AG09309 (cell line): ENCODE measurements at regions not wholly inside any gene's neighbourhood (a gene's known extent, or its start where the extent isn't known, plus 50 kb on each side); places are given as distances from the start of the nearest gene placed in this dataset.
"Not testable (repeated sequence)": the region's sequence is repeated elsewhere in the genome, so short reads cannot be mapped to it uniquely, and the experiment has no call there.

Source experiments
- DNase-seq: peaks from one replicate; pipeline ENCODE4 v3.0.0-alpha.2; 2010; ENCODE audit warnings: low read depth
- H3K4me3 ChIP-seq: 2 replicates; pipeline ENCODE4 v1.5.1; 2011; ENCODE audit warnings: mild to moderate bottlenecking, low read depth, low read length, moderate library complexity; ENCODE audit not compliant: control insufficient read depth
- TF ChIP-seq, protein P1 (sequence below): IDR thresholded peaks from 2 replicates; pipeline ENCODE4 v1.5.1; 2011; ENCODE audit warnings: mild to moderate bottlenecking, low read depth, low read length, inconsistent platforms; ENCODE audit not compliant: insufficient read depth, control insufficient read depth; ENCODE audit errors: missing control alignments

DNA sequence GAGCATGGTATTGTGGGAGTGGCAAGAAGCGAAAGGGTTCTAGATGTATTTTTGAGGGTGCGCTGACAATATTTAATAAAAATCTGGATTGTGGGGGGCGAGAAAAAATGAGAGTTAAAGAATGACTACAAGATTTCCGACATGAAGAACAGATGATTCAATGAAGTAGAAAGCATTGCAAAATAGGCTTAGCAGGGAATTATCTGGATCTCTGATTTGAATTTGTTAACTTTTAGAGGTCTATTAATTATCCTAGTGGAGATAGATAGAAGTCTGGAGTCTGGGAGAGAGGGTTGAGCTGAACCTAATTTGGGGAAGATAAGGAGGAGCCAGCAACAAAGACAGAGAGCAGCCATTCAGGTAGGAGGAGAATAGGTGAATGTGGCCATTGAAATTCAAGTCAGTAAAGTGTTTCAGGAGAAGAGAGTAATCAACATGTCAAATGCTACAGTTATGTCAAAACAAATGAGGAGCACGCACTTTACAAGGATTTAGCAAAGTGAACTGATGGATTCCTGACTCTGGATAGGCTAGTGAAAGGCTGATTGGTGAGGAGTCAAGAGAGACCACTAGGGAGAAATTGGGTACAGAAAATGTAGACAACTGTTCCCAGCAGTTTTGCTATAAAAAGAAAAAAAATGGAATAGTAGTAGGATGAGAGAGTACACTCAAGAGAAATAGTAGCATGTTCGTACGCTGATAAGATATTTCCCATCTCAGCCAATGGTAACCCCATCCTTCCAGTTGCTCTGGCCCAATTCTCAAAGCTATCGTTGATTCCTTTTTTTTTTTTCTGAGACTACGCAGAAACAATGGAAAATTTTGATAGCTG lies 393.2 kb upstream of the CXADR start:
- DNase-seq, result no peak
- TF ChIP-seq, protein P1, sequence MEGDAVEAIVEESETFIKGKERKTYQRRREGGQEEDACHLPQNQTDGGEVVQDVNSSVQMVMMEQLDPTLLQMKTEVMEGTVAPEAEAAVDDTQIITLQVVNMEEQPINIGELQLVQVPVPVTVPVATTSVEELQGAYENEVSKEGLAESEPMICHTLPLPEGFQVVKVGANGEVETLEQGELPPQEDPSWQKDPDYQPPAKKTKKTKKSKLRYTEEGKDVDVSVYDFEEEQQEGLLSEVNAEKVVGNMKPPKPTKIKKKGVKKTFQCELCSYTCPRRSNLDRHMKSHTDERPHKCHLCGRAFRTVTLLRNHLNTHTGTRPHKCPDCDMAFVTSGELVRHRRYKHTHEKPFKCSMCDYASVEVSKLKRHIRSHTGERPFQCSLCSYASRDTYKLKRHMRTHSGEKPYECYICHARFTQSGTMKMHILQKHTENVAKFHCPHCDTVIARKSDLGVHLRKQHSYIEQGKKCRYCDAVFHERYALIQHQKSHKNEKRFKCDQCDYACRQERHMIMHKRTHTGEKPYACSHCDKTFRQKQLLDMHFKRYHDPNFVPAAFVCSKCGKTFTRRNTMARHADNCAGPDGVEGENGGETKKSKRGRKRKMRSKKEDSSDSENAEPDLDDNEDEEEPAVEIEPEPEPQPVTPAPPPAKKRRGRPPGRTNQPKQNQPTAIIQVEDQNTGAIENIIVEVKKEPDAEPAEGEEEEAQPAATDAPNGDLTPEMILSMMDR, result no peak
- no peak overlapping the region for H3K4me3 ChIP-seq

DNA sequence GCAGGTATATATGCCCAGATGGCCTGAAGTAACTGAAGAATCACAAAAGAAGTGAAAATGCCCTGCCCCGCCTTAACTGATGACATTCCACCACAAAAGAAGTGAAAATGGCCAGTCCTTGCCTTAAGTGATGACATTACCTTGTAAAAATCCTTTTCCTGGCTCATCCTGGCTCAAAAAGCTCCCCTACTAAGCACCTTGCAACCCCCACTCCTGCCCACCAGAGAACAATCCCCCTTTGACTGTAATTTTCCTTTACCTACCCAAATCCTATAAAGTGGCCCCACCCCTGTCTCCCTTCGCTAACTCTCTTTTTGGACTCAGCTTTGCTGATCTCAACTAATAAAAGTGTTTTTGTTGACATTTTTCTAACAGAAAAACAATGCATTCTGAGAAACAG lies 385.4 kb upstream of the CXADR start:
- not testable (repeated sequence) for DNase-seq, H3K4me3 ChIP-seq

DNA sequence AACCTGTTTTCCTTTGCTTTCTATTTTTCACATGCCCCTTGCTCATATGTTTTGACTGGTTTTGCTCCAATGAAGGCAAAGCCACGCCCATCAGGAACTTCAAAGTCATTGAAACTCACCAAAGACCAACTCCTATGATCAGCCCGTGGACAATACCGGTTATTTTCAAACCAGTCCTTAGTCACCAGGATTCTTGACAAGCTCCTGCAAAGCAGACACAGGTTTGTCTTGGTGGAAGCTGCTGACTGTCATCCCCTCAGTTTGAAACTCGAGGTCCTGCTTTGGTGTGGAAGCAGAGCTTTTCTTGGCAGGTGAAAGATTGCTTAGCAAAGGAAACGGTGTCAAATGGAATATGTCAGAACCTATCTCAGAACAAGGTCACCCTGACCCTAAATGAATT lies 384.7 kb upstream of the CXADR start:
- TF ChIP-seq, protein P1, result no peak
- no peak for DNase-seq

DNA sequence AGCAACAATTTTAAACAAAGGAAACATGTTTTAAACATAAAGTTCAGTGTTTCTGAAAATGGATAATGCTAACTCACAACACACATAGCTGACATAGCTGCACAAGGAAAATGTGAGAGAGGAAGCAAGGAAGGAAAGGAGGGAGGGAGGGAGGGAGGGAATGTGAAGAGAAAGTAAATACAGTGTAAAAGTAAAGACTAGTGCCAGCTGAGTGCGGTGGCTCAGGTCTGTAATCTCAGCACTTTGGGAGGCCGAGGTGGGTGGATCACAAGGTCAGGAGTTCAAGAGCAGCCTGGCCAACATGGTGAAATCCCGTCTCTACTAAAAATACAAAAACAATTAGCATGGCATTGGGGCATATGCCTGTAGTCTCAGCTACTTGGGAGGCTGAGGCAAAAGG lies 373.7 kb upstream of the CXADR start:
- DNase-seq, H3K4me3 ChIP-seq: not testable (repeated sequence)

More for the DNA sequence above, 384.7 kb upstream of the CXADR start:
- no peak overlapping the region for H3K4me3 ChIP-seq

DNA sequence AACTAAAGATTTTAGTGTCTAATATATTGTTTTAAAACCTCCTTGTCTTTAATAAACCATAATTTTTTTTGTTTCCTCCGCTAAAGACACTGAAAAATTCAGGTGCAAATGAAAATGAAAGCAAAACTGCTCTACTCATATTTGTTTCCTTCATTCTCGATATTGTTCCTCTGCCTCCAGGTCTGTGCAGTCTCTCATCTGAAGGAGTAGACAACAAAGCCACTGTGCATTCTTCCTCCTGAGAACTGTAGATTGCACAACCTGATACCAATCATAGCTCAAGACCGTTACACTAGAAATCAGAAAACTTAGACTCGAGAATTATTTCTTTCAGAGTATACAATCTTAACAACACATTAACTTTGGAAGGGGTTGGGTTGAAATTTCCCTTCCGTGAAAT lies 373.1 kb upstream of the CXADR start:
- no peak for DNase-seq
- no peak overlapping the region for H3K4me3 ChIP-seq
- TF ChIP-seq, protein P1, result no peak

DNA sequence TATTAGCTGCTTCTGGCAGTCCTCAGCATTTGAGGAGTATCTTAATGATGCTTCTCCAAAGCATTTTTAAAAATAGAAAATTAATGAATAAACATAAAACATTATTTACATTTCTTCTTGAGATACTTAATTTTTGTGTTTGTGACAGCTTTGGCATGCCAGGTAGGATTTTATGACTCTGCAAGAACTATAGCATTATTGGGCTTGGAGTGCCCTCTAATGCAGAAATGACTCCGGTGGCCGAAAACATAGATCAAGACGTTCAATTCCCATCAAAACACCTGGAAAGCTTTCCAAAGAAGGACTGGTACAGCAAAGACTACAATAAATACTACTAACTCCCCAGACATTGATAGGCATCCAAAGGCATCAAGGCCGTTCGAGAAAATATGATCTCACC lies 366.4 kb upstream of the CXADR start:
- no peak overlapping the region for H3K4me3 ChIP-seq
- TF ChIP-seq, protein P1, result no peak
- DNase-seq, result no peak

DNA sequence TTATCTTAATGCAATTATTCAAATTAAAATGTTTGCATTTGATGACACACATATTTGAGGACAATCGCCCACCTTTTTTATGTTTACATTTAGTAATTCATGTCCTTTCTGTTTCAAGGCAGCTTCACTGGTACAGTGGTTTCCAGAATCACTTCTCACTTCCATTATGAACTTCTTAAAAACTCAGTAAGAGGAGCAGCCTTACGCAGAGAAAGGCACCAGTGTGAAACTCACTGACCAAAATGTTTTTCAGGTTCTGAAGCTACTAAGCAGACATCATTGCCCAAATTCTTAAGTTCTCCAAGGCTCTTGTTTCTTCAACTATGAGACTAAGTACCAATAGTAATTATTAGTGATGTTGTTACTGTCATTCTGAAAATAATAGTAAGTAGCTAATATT lies 353.1 kb upstream of the CXADR start:
- DNase-seq, result no peak
- H3K4me3 ChIP-seq, result no peak overlapping the region
- TF ChIP-seq, protein P1, result no peak

DNA sequence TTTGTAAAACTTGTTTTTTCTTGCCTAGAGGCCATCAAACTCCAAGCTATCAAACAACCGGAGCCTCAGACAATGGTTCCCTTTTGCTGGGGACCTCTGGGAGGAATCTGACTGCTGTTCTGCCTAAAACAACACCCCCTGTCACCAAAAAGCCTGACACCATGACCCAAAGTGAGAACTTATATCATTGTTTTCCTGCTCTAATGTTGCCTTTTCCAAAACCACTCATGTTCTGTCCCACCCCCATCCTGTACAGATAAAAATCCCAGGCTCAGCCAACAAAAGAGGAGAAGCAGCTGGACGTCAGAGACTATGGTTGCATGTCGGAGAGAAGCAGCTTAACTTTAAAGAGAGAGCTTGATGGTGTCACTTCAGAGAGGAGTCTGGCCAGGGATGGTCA lies 327.2 kb upstream of the CXADR start:
- H3K4me3 ChIP-seq, result no peak overlapping the region
- TF ChIP-seq, protein P1, result no peak
- no peak for DNase-seq
